ENCODE measurements at regions not wholly inside any gene's neighbourhood (a gene's known extent, or its start where the extent isn't known, plus 50 kb on each side); places are given as distances from the start of the nearest gene placed in this dataset.

- no peak for TF ChIP-seq USF2 (IDR thresholded peaks at IDR 0.05; ENCODE audit: low read depth, low read length)
Observed at GRCh38 chr19:20416661-20417060, 148.9 kb downstream of the ZNF737 start (continued).

DNA sequence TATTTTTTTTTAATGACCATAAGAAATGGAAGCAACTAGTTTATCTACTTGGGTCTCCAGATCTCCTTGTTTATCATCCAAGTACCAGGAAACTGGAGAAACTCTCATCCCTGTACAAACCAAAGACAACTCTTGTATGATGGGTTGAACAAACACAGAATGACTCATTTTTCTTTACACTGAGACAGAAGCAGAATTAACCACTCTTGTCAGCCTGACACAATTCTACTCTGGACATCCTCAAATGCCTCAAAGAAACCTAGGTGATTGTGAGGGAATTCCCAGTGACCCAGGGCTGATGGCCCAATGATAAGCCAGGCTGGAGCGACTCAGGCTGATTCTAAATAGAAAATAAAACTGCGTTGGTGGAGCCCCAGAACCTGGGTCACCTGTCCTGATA is 151.5 kb downstream of the ZNF737 start:
- H4K8ac ChIP-seq (ENCODE audit: low read depth in 2 of 2, low read length in 2 of 2): no peak overlapping the region
- no peak overlapping the region for H2BK15ac ChIP-seq (ENCODE audit: low read depth, low read length)
- H3K79me1 ChIP-seq (ENCODE audit: low read depth in 1 of 2, low read length in 2 of 2): no peaks in the 10 kb centered on the region
- no peak for ATAC-seq (ENCODE audit: low read depth)
- H4K20me1 ChIP-seq (ENCODE audit: insufficient read depth, low read length): no peaks in the 10 kb centered on the region
- no peak overlapping the region for H3K23ac ChIP-seq (ENCODE audit: low read depth, low read length)
- no peak for DNase-seq
- no peak overlapping the region for H3K14ac ChIP-seq (replicated peaks; ENCODE audit: low read depth, low read length)
- in situ Hi-C loops (cut with MboI; ENCODE audit: low sequenced_read_pairs): no loop called here
- no peak overlapping the region for H4K5ac ChIP-seq (ENCODE audit: low read depth, low read length)
- H2AK5ac ChIP-seq (ENCODE audit: low read depth, low read length): no peak overlapping the region
- no peak overlapping the region for H2BK5ac ChIP-seq (ENCODE audit: low read depth, low read length, poor library complexity, severe bottlenecking)
- TF ChIP-seq, protein P1, sequence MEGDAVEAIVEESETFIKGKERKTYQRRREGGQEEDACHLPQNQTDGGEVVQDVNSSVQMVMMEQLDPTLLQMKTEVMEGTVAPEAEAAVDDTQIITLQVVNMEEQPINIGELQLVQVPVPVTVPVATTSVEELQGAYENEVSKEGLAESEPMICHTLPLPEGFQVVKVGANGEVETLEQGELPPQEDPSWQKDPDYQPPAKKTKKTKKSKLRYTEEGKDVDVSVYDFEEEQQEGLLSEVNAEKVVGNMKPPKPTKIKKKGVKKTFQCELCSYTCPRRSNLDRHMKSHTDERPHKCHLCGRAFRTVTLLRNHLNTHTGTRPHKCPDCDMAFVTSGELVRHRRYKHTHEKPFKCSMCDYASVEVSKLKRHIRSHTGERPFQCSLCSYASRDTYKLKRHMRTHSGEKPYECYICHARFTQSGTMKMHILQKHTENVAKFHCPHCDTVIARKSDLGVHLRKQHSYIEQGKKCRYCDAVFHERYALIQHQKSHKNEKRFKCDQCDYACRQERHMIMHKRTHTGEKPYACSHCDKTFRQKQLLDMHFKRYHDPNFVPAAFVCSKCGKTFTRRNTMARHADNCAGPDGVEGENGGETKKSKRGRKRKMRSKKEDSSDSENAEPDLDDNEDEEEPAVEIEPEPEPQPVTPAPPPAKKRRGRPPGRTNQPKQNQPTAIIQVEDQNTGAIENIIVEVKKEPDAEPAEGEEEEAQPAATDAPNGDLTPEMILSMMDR (conservative IDR thresholded peaks at IDR 0.05; ENCODE audit: low read depth, low read length): no peak
- TF ChIP-seq MXI1 (IDR thresholded peaks at IDR 0.05; ENCODE audit: borderline replicate concordance, low read depth, low read length) (no peak), SMC3 (IDR thresholded peaks at IDR 0.05; ENCODE audit: low read depth, low read length) (no peak), CEBPB (IDR thresholded peaks at IDR 0.05; ENCODE audit: low read depth, low read length) (no peak), USF2 (IDR thresholded peaks at IDR 0.05; ENCODE audit: low read depth, low read length) (no peak), MAFK (IDR thresholded peaks at IDR 0.05; ENCODE audit: low read depth, low read length) (no peak), BHLHE40 (IDR thresholded peaks at IDR 0.05; ENCODE audit: low read depth, low read length) (no peak), CHD1 (IDR thresholded peaks at IDR 0.05; ENCODE audit: low read depth, low read length) (no peak), POLR2A (IDR thresholded peaks at IDR 0.05; ENCODE audit: low read depth, low read length) (no peak), RAD21 (IDR thresholded peaks at IDR 0.05; ENCODE audit: low read length) (no peak), FOS (IDR thresholded peaks at IDR 0.05; ENCODE audit: low read depth, low read length) (no peak), NFE2L2 (IDR thresholded peaks at IDR 0.05; ENCODE audit: low read depth, low read length) (no peak), MAZ (IDR thresholded peaks at IDR 0.05; ENCODE audit: borderline replicate concordance, low read depth, low read length) (no peak)
- TF ChIP-seq, protein P2, sequence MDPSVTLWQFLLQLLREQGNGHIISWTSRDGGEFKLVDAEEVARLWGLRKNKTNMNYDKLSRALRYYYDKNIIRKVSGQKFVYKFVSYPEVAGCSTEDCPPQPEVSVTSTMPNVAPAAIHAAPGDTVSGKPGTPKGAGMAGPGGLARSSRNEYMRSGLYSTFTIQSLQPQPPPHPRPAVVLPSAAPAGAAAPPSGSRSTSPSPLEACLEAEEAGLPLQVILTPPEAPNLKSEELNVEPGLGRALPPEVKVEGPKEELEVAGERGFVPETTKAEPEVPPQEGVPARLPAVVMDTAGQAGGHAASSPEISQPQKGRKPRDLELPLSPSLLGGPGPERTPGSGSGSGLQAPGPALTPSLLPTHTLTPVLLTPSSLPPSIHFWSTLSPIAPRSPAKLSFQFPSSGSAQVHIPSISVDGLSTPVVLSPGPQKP (IDR thresholded peaks at IDR 0.05; ENCODE audit: borderline replicate concordance, low read depth, low read length): no peak
- peaks cover 2% of the 10 kb centered on the region; the same call in 1 of the 2 replicates for H3K9me3 ChIP-seq (ENCODE audit: control insufficient read depth, insufficient read depth, low read length)
- H3K4me1 ChIP-seq (ENCODE audit: control insufficient read depth, insufficient read depth, low read length): no peaks in the 10 kb centered on the region
- no peak overlapping the region for H3K27ac ChIP-seq (ENCODE audit: insufficient read depth, low read length)
- WGBS, 2 experiments (ENCODE audit: extremely low coverage in 2 of 2, insufficient read length in 1 of 2): no CpG with 5 or more reads among the region's 2 CpGs
- no peak overlapping the region for H3K4ac ChIP-seq (ENCODE audit: low read depth, low read length)
- intact Hi-C loops (cut with micrococcal nuclease): no loop called here
- CTCF ChIA-PET: no interaction called here
- no peak overlapping the region for H2AFZ ChIP-seq (replicated peaks; ENCODE audit: low read length, poor library complexity)
- POLR2A ChIA-PET (ENCODE audit: unreplicated experiment): no interaction called here
- H3K36me3 ChIP-seq (ENCODE audit: control insufficient read depth, insufficient read depth, low read length): no peaks in the 10 kb centered on the region
- no peak overlapping the region for H2BK120ac ChIP-seq (ENCODE audit: low read depth, low read length)
- no peak overlapping the region for H4K91ac ChIP-seq (ENCODE audit: insufficient read depth, low read depth, low read length)
- BruUV-seq (replicated peaks): no TSS peak
- H3K9me1 ChIP-seq (ENCODE audit: insufficient read depth, low read length): no peaks in the 10 kb centered on the region
- dilution Hi-C loops (cut with HindIII; ENCODE audit: low sequenced_read_pairs, unreplicated experiment): no loop called here
- H2AK9ac ChIP-seq (replicated peaks; ENCODE audit: low read depth, low read length, poor library complexity): no peak overlapping the region
- no peak overlapping the region for H3K4me3 ChIP-seq (ENCODE audit: insufficient read depth, low read depth, low read length)
- no peak overlapping the region for H3K9ac ChIP-seq (ENCODE audit: low read depth, low read length)
- H3K56ac ChIP-seq (ENCODE audit: extremely low read depth, insufficient read depth, low read length): no peak overlapping the region
- no peak overlapping the region for H3K18ac ChIP-seq (ENCODE audit: low read depth, low read length)
- H3K27me3 ChIP-seq (ENCODE audit: control insufficient read depth, insufficient read depth, low read length): no peaks in the 10 kb centered on the region
- H2BK20ac ChIP-seq (ENCODE audit: low read depth, low read length): no peak overlapping the region
- no peak overlapping the region for H3K4me2 ChIP-seq (ENCODE audit: low read depth, low read length)
